ENCODE measurements at regions not wholly inside any gene's neighbourhood (a gene's known extent, or its start where the extent isn't known, plus 50 kb on each side); places are given as distances from the start of the nearest gene placed in this dataset.

- TF ChIP-seq POLR2A (IDR thresholded peaks at IDR 0.05) (no peak), EP300 (IDR thresholded peaks at IDR 0.05) (no peak), CTCF (IDR thresholded peaks at IDR 0.05) (no peak), POLR2AphosphoS5 (IDR thresholded peaks at IDR 0.05) (no peak)
- H3K27me3 ChIP-seq: no peaks in the 10 kb centered on the region
- no peaks in the 10 kb centered on the region for H3K36me3 ChIP-seq
- no peak overlapping the region for H3K27ac ChIP-seq
- peak overlapping the region in 1 of 2 donors; percentile 22 for H3K4me3 ChIP-seq
- no peaks in the 10 kb centered on the region for H3K9me3 ChIP-seq
- 34 to 61% methylated on average over 11 to 15 of the region's 15 CpGs for WGBS, 2 donors (ENCODE audit: low coverage in 1 of 2)
- no peak for ATAC-seq
- H3K4me1 ChIP-seq: peaks cover 0 to 7% (median 0%) of the 10 kb centered on the region in 3 donors
Observed at GRCh38 chr6:21478883-21479539, 114.5 kb upstream of the SOX4 start.

GRCh38 chr6:21486115-21486514 lies 107.4 kb upstream of the SOX4 start:
- no peak for ATAC-seq
- no peaks in the 10 kb centered on the region for H3K36me3 ChIP-seq
- no peaks in the 10 kb centered on the region for H3K27me3 ChIP-seq
- H3K4me1 ChIP-seq: no peaks in the 10 kb centered on the region
- TF ChIP-seq POLR2A (IDR thresholded peaks at IDR 0.05): no peak
- no peak for TF ChIP-seq POLR2AphosphoS5 (IDR thresholded peaks at IDR 0.05)
- TF ChIP-seq EP300 (IDR thresholded peaks at IDR 0.05): no peak
- no peak for TF ChIP-seq CTCF (IDR thresholded peaks at IDR 0.05)
- no peaks in the 10 kb centered on the region for H3K9me3 ChIP-seq
- 50 to 52% methylated on average over 4 of the region's 4 CpGs for WGBS, 2 donors (ENCODE audit: low coverage in 1 of 2)
- H3K27ac ChIP-seq: no peak overlapping the region
- no peak overlapping the region for H3K4me3 ChIP-seq

DNA sequence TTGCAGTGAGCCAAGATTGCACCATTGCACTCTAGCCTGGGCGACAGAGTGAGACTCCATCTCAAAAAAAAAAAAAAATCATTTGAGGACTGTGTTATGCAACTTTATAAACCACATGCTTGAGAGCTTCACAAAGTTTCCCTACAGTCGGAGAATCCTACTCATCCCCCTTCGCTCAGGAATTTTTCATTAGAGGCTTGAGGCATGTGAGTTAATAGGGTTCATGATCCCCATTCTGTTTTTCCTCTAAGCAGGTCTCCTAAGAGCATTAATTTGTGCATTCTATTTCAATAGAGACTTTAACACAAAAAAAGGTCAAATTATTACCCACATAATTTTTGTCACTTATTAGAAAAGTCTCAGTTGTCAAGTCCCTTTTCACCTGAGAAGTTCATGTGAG lies 103.7 kb upstream of the SOX4 start:
- Histone ChIP-seq H3K27ac (no peak overlapping the region), H3K27me3 (no peaks in the 10 kb centered on the region), H3K36me3 (no peaks in the 10 kb centered on the region), H3K4me1 (no peaks in the 10 kb centered on the region), H3K4me3 (no peak overlapping the region), H3K9me3 (no peaks in the 10 kb centered on the region)
- no peak for TF ChIP-seq EP300 (IDR thresholded peaks at IDR 0.05)
- no peak for TF ChIP-seq POLR2AphosphoS5 (IDR thresholded peaks at IDR 0.05)
- ATAC-seq: no peak
- 87 to 92% methylated on average over 2 to 3 of the region's 3 CpGs for WGBS, 2 donors (ENCODE audit: low coverage in 1 of 2)

DNA sequence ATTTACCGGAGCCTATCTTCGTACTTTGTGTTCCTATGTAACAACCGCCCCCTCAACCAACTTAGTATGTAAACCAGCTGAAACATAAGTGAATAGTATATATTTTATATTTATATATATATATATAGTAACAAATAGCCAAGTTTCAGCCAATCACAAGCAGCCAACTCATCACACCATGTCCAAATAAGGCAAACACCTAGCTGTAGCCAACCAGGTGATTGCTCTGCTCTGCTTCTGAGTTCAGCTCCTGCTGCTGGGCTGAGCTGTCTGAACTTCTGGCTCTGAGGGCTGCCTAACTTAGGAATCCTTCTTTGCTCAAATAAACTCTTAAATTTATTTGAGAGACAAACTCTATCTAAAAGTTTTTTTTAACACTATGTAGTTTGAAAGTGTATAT lies 101.6 kb upstream of the SOX4 start:
- no peaks in the 10 kb centered on the region for H3K27me3 ChIP-seq
- H3K36me3 ChIP-seq: no peaks in the 10 kb centered on the region
- 97 to 100% methylated on average over 3 of the region's 3 CpGs for WGBS, 2 donors (ENCODE audit: low coverage in 1 of 2)

GRCh38 chr6:21494505-21494904 lies 99.0 kb upstream of the SOX4 start:
- ATAC-seq: no peak
- Histone ChIP-seq H3K36me3 (no peaks in the 10 kb centered on the region), H3K27me3 (no peaks in the 10 kb centered on the region), H3K27ac (no peak overlapping the region), H3K4me1 (no peaks in the 10 kb centered on the region), H3K9me3 (no peaks in the 10 kb centered on the region), H3K4me3 (no peak overlapping the region)
- TF ChIP-seq POLR2AphosphoS5 (IDR thresholded peaks at IDR 0.05) (no peak), POLR2A (IDR thresholded peaks at IDR 0.05) (no peak), CTCF (IDR thresholded peaks at IDR 0.05) (no peak), EP300 (IDR thresholded peaks at IDR 0.05) (no peak)
- WGBS, 2 donors (ENCODE audit: low coverage in 1 of 2): 80% methylated on average over 1 of the region's 8 CpGs; no CpG with 5 or more reads in 1 of the 2 donors

More for the DNA sequence above, 101.6 kb upstream of the SOX4 start:
- Histone ChIP-seq H3K27ac (no peak overlapping the region), H3K4me3 (no peak overlapping the region), H3K9me3 (no peaks in the 10 kb centered on the region), H3K4me1 (no peaks in the 10 kb centered on the region)
- ATAC-seq: no peak
- TF ChIP-seq CTCF (IDR thresholded peaks at IDR 0.05): no peak
- TF ChIP-seq EP300 (IDR thresholded peaks at IDR 0.05): no peak
- TF ChIP-seq POLR2AphosphoS5 (IDR thresholded peaks at IDR 0.05): no peak
- no peak for TF ChIP-seq POLR2A (IDR thresholded peaks at IDR 0.05)
